Glutamatergic neuron (in vitro differentiated cells): ENCODE measurements at regions not wholly inside any gene's neighbourhood (a gene's known extent, or its start where the extent isn't known, plus 50 kb on each side); places are given as distances from the start of the nearest gene placed in this dataset.

Experiments used
- DNase-seq: peaks from one replicate; pipeline ENCODE4 v3.0.0; 2022
- H3K27ac Mint-ChIP-seq: one replicate; pipeline ENCODE4 v1.8.0; 2020; ENCODE audit warnings: mild to moderate bottlenecking, mixed read lengths, inconsistent platforms; ENCODE audit not compliant: unreplicated experiment
- H3K27me3 Mint-ChIP-seq: one replicate; pipeline ENCODE4 v1.8.0; 2020; ENCODE audit warnings: mild to moderate bottlenecking, moderate library complexity, mixed read lengths, inconsistent platforms; ENCODE audit not compliant: unreplicated experiment
- H3K36me3 Mint-ChIP-seq: one replicate; pipeline ENCODE4 v1.8.0; 2020; ENCODE audit warnings: mild to moderate bottlenecking, mixed read lengths, inconsistent platforms; ENCODE audit not compliant: unreplicated experiment
- H3K4me1 Mint-ChIP-seq: one replicate; pipeline ENCODE4 v1.8.0; 2020; ENCODE audit warnings: mild to moderate bottlenecking, low read depth, mixed read lengths, inconsistent platforms; ENCODE audit not compliant: unreplicated experiment
- H3K4me3 Mint-ChIP-seq: one replicate; pipeline ENCODE4 v1.8.0; 2020; ENCODE audit warnings: mild to moderate bottlenecking, mixed read lengths, inconsistent platforms; ENCODE audit not compliant: unreplicated experiment
- H3K9me3 Mint-ChIP-seq: one replicate; pipeline ENCODE4 v1.8.0; 2020; ENCODE audit warnings: mild to moderate bottlenecking, moderate library complexity, mixed read lengths, inconsistent platforms; ENCODE audit not compliant: unreplicated experiment
- TF ChIP-seq, protein P1 (sequence below): fragments of 200-600 bp; sonication (generic); IDR thresholded peaks from one replicate; pipeline ENCODE4 v1.5.0; 2021; ENCODE audit not compliant: partially characterized antibody, unreplicated experiment

- Mint-ChIP-seq H3K4me3 (no peak overlapping the region), H3K4me1 (no peaks in the 10 kb centered on the region), H3K27ac (no peak overlapping the region), H3K36me3 (no peaks in the 10 kb centered on the region), H3K27me3 (no peaks in the 10 kb centered on the region), H3K9me3 (peaks cover 2% of the 10 kb centered on the region)
- no peak for DNase-seq
- TF ChIP-seq, protein P1, sequence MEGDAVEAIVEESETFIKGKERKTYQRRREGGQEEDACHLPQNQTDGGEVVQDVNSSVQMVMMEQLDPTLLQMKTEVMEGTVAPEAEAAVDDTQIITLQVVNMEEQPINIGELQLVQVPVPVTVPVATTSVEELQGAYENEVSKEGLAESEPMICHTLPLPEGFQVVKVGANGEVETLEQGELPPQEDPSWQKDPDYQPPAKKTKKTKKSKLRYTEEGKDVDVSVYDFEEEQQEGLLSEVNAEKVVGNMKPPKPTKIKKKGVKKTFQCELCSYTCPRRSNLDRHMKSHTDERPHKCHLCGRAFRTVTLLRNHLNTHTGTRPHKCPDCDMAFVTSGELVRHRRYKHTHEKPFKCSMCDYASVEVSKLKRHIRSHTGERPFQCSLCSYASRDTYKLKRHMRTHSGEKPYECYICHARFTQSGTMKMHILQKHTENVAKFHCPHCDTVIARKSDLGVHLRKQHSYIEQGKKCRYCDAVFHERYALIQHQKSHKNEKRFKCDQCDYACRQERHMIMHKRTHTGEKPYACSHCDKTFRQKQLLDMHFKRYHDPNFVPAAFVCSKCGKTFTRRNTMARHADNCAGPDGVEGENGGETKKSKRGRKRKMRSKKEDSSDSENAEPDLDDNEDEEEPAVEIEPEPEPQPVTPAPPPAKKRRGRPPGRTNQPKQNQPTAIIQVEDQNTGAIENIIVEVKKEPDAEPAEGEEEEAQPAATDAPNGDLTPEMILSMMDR = no peak
These were observed 57.0 kb upstream of the UBE2E2 start for GRCh38 chr3:23146163-23146562.

GRCh38 chr3:23152989-23153388 is 50.1 kb upstream of the UBE2E2 start:
- H3K27ac Mint-ChIP-seq = no peak overlapping the region
- no peak overlapping the region for H3K4me3 Mint-ChIP-seq
- H3K9me3 Mint-ChIP-seq = peaks cover 3% of the 10 kb centered on the region
- H3K4me1 Mint-ChIP-seq = no peaks in the 10 kb centered on the region
- H3K27me3 Mint-ChIP-seq = no peaks in the 10 kb centered on the region
- no peaks in the 10 kb centered on the region for H3K36me3 Mint-ChIP-seq
- TF ChIP-seq, protein P1 = no peak
- no peak for DNase-seq
